ENCODE measurements at regions not wholly inside any gene's neighbourhood (a gene's known extent, or its start where the extent isn't known, plus 50 kb on each side); places are given as distances from the start of the nearest gene placed in this dataset.

DNA sequence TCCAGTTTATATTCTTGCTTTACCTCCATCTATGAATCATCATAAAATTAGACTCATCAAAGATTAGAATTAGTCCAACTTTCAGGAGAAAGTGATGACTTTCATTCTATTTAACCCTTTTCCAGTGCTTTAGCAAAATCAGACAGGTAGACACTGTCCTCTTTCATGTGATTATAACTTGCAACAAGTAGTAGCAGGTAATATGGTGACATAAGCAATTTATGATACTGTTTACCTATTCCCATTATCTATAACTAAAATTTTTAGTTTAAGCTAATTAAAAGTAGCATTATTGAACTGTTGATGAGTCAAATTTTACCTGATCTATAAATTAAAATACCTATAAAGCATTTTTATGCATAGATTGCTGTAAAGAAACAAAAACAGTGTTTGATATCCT is 351.6 kb downstream of the SEC23A start:
- no TSS peak for BruUV-seq (replicated peaks)
- ChIA-PET POLR2A (no interaction called here), CTCF (no interaction called here), RAD21 (ENCODE audit: low non-redundant PET in 1 of 2, low total read pairs in 2 of 2, uncharacterized antibody in 2 of 2, unreplicated experiment in 2 of 2) (no interaction called here)
- Histone ChIP-seq H3K4me1 (ENCODE audit: control insufficient read depth in 1 of 2, insufficient read depth in 2 of 2, low read length in 2 of 2) (no peaks in the 10 kb centered on the region), H3K4me3 (replicated peaks in 1 of 2; ENCODE audit: low read depth in 1 of 2, low read length in 2 of 2) (no peak overlapping the region), H3K9me3 (ENCODE audit: control insufficient read depth in 1 of 2, insufficient read depth in 1 of 2, low read depth in 1 of 2, low read length in 2 of 2) (no peaks in the 10 kb centered on the region), H3K36me3 (ENCODE audit: control insufficient read depth in 1 of 2, insufficient read depth in 2 of 2, low read length in 2 of 2) (no peaks in the 10 kb centered on the region), H3K9me2 (ENCODE audit: insufficient read depth) (no peaks in the 10 kb centered on the region), H3K9ac (ENCODE audit: low read length) (no peak overlapping the region), H4K20me1 (ENCODE audit: insufficient read depth) (no peaks in the 10 kb centered on the region), H2AFZ (ENCODE audit: low read depth, low read length, poor library complexity, severe bottlenecking) (no peak overlapping the region), H3K27me3 (ENCODE audit: insufficient read depth, low read length) (no peaks in the 10 kb centered on the region), H3K27ac (ENCODE audit: low read depth, low read length) (no peak overlapping the region), H3K4me2 (ENCODE audit: low read length) (no peak overlapping the region), H3K79me2 (ENCODE audit: insufficient read depth, low read length) (no peaks in the 10 kb centered on the region)
- intact Hi-C loops (cut with micrococcal nuclease) = no loop called here
- no peak for TF ChIP-seq YY1 (IDR thresholded peaks at IDR 0.05; ENCODE audit: extremely low read depth, insufficient replicate concordance, low read depth, low read length)
- TF ChIP-seq TCF7L2 (IDR thresholded peaks at IDR 0.05; ENCODE audit: borderline replicate concordance, extremely low read depth, insufficient read depth, insufficient read length) = no peak
- no peak for TF ChIP-seq SIN3A (IDR thresholded peaks at IDR 0.05; ENCODE audit: low read depth)
- DNase-seq (ENCODE audit: low read depth, low spot score) (no peak), ATAC-seq (no peak)

DNA sequence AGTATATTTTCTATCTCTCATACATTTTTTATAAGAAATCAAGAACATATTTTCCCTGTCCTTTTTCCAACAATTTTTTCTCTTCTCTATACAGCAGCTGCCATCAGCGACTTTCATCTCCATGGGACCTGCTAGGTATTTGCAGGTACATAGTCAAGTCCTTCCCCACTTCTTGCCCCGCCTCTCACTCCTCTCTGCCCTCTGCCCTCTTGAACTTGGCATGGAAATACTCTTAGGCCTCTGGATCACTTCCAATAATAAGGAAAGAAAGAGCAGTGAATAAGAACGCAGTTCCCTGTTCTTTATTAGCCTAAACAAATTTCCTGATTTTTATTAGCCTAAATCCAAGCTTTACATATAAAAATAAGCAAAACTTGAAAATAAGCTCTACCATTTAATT is 353.1 kb downstream of the SEC23A start:
- Histone ChIP-seq H3K4me1 (ENCODE audit: control insufficient read depth in 1 of 2, insufficient read depth in 2 of 2, low read length in 2 of 2) (no peaks in the 10 kb centered on the region), H3K9ac (ENCODE audit: low read length) (no peak overlapping the region), H3K9me2 (ENCODE audit: insufficient read depth) (no peaks in the 10 kb centered on the region), H3K4me3 (replicated peaks in 1 of 2; ENCODE audit: low read depth in 1 of 2, low read length in 2 of 2) (no peak overlapping the region), H3K27ac (ENCODE audit: low read depth, low read length) (no peak overlapping the region), H3K79me2 (ENCODE audit: insufficient read depth, low read length) (no peaks in the 10 kb centered on the region), H3K9me3 (ENCODE audit: control insufficient read depth in 1 of 2, insufficient read depth in 1 of 2, low read depth in 1 of 2, low read length in 2 of 2) (no peaks in the 10 kb centered on the region), H3K27me3 (ENCODE audit: insufficient read depth, low read length) (no peaks in the 10 kb centered on the region), H2AFZ (ENCODE audit: low read depth, low read length, poor library complexity, severe bottlenecking) (no peak overlapping the region), H4K20me1 (ENCODE audit: insufficient read depth) (no peaks in the 10 kb centered on the region), H3K36me3 (ENCODE audit: control insufficient read depth in 1 of 2, insufficient read depth in 2 of 2, low read length in 2 of 2) (no peaks in the 10 kb centered on the region), H3K4me2 (ENCODE audit: low read length) (no peak overlapping the region)
- ChIA-PET CTCF (no interaction called here), POLR2A (no interaction called here), RAD21 (ENCODE audit: low non-redundant PET in 1 of 2, low total read pairs in 2 of 2, uncharacterized antibody in 2 of 2, unreplicated experiment in 2 of 2) (no interaction called here)
- DNase-seq (ENCODE audit: low read depth, low spot score) = no peak
- no peak for ATAC-seq
- intact Hi-C loops (cut with micrococcal nuclease) = no loop called here
- TF ChIP-seq POLR2AphosphoS5 (IDR thresholded peaks at IDR 0.05; ENCODE audit: low read depth, low read length) (no peak), TCF7L2 (IDR thresholded peaks at IDR 0.05; ENCODE audit: borderline replicate concordance, extremely low read depth, insufficient read depth, insufficient read length) (no peak), CEBPB (IDR thresholded peaks at IDR 0.05; ENCODE audit: low read depth) (no peak), FOSL1 (IDR thresholded peaks at IDR 0.05; ENCODE audit: low read depth) (no peak), SIN3A (IDR thresholded peaks at IDR 0.05; ENCODE audit: low read depth) (no peak), ZNF274 (IDR thresholded peaks at IDR 0.05; ENCODE audit: low read depth, low read length) (no peak), ZFX (IDR thresholded peaks at IDR 0.05) (no peak), POLR2A (IDR thresholded peaks at IDR 0.05; ENCODE audit: borderline replicate concordance, extremely low read depth, insufficient read depth, insufficient read length) (no peak), ELF1 (IDR thresholded peaks at IDR 0.05; ENCODE audit: borderline replicate concordance, low read depth) (no peak), EZH2 (IDR thresholded peaks at IDR 0.05) (no peak), SRF (IDR thresholded peaks at IDR 0.05; ENCODE audit: low read depth) (no peak), EGR1 (IDR thresholded peaks at IDR 0.05; ENCODE audit: low read depth) (no peak)
- TF ChIP-seq, protein P1, sequence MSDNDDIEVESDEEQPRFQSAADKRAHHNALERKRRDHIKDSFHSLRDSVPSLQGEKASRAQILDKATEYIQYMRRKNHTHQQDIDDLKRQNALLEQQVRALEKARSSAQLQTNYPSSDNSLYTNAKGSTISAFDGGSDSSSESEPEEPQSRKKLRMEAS (IDR thresholded peaks at IDR 0.05) = no peak
- no TSS peak for BruUV-seq (replicated peaks)

All from HCT116 (cell line).